Caco-2 (cell line): ENCODE measurements at regions not wholly inside any gene's neighbourhood (a gene's known extent, or its start where the extent isn't known, plus 50 kb on each side); places are given as distances from the start of the nearest gene placed in this dataset.

Source experiments
- BruUV-seq: library from RNA; stranded (reverse); fragments of 400-500 nt; replicated peaks from 2 replicates; lab custom pipeline; 2021; lab: Mats Ljungman, UMichigan
- CTCF ChIA-PET: fragments of 300-600 bp; sonication (Branson Sonifier 250); formaldehyde crosslinking; loops from one replicate; lab custom pipeline; 2022; ENCODE audit warnings: antibody characterized with exemption; lab: Charles Lee
- POLR2A ChIA-PET: fragments of 300-600 bp; sonication (Branson Sonifier 250); formaldehyde crosslinking; loops from one replicate; lab custom pipeline; 2022; ENCODE audit warnings: antibody characterized with exemption; lab: Charles Lee
- DNase-seq, 2 experiments: peaks; one replicate each; pipeline versions ENCODE4 v3.0.0 to v3.0.0-alpha.2; 2020 to 2022
- H3K27me3 ChIP-seq: replicated peaks from 2 replicates; pipeline ENCODE4 v1.6.0; 2011; ENCODE audit warnings: low read length; ENCODE audit not compliant: control insufficient read depth, insufficient read depth
- H3K36me3 ChIP-seq: 2 replicates; pipeline ENCODE4 v1.5.1; 2011; ENCODE audit warnings: low read length; ENCODE audit not compliant: control insufficient read depth, insufficient read depth
- H3K4me1 ChIP-seq: fragments of 250-450 bp; sonication (Bioruptor Pico); 2 replicates; pipeline ENCODE4 v1.5.1; 2020; ENCODE audit warnings: mild to moderate bottlenecking
- H3K4me3 ChIP-seq: 2 replicates; pipeline ENCODE4 v1.5.1; 2011; ENCODE audit warnings: low read depth, mild to moderate bottlenecking, control low read depth, low read length
- H3K9me3 ChIP-seq: fragments of 250-450 bp; sonication (Bioruptor Pico); 2 replicates; pipeline ENCODE4 v1.5.1; 2020; ENCODE audit warnings: mild to moderate bottlenecking, moderate library complexity
- H3K27ac Mint-ChIP-seq: one replicate; pipeline ENCODE4 v1.8.0; 2022; ENCODE audit warnings: mixed read lengths; ENCODE audit not compliant: unreplicated experiment
- H3K27me3 Mint-ChIP-seq: one replicate; pipeline ENCODE4 v1.8.0; 2022; ENCODE audit warnings: mixed read lengths; ENCODE audit not compliant: insufficient read depth, unreplicated experiment
- H3K36me3 Mint-ChIP-seq: one replicate; pipeline ENCODE4 v1.8.0; 2022; ENCODE audit warnings: mild to moderate bottlenecking, mixed read lengths; ENCODE audit not compliant: insufficient read depth, unreplicated experiment
- H3K4me1 Mint-ChIP-seq: one replicate; pipeline ENCODE4 v1.8.0; 2022; ENCODE audit warnings: low read depth, mixed read lengths; ENCODE audit not compliant: unreplicated experiment
- H3K4me3 Mint-ChIP-seq: one replicate; pipeline ENCODE4 v1.8.0; 2022; ENCODE audit warnings: mild to moderate bottlenecking, moderate library complexity, mixed read lengths; ENCODE audit not compliant: unreplicated experiment
- H3K9me3 Mint-ChIP-seq: one replicate; pipeline ENCODE4 v1.8.0; 2022; ENCODE audit warnings: mixed read lengths; ENCODE audit not compliant: unreplicated experiment
- CTCF ChIP-seq, 2 experiments: fragments of 200-600 bp in 1 of 2; IDR thresholded peaks; 1 replicate in 1 of 2; 2 replicates in 1 of 2; pipeline versions ENCODE4 v1.5.1 to v1.8.0; 2011 to 2022; ENCODE audit warnings: antibody characterized with exemption in 1 of 2, control low read depth in 1 of 2, inconsistent platforms in 1 of 2, low read depth in 1 of 2, low read length in 1 of 2, mild to moderate bottlenecking in 1 of 2, moderate library complexity in 1 of 2; ENCODE audit not compliant: insufficient read depth in 1 of 2, severe bottlenecking in 1 of 2, unreplicated experiment in 1 of 2
- intact Hi-C: fragments of 100-400 bp; cut with micrococcal nuclease; formaldehyde crosslinking; loops from one replicate; pipeline ENCODE4 v1.10.0; 2022; ENCODE audit not compliant: unreplicated experiment

- no TSS peak for BruUV-seq
- POLR2A ChIA-PET = no interaction called here
These were observed 50.0 kb upstream of the RFX3 start for GRCh38 chr9:3575821-3576220.

More at GRCh38 chr9:3575821-3576220, 50.0 kb upstream of the RFX3 start:
- CTCF ChIA-PET = no interaction called here
- TF ChIP-seq CTCF (IDR thresholded peaks at IDR 0.05; ENCODE audit: insufficient read depth in 1 of 2, low read depth in 1 of 2, low read length in 1 of 2, severe bottlenecking in 1 of 2, unreplicated experiment in 1 of 2) = no peak
- Histone ChIP-seq H3K27me3 (no peaks in the 10 kb centered on the region), H3K4me1 (no peaks in the 10 kb centered on the region), H3K4me3 (no peak overlapping the region), H3K9me3 (no peaks in the 10 kb centered on the region), H3K36me3 (no peaks in the 10 kb centered on the region)
- intact Hi-C loops = no loop called here
- no peak for DNase-seq
- Mint-ChIP-seq H3K27me3 (peaks cover 7% of the 10 kb centered on the region), H3K36me3 (no peaks in the 10 kb centered on the region), H3K27ac (no peak overlapping the region), H3K9me3 (no peaks in the 10 kb centered on the region), H3K4me1 (no peaks in the 10 kb centered on the region), H3K4me3 (no peak overlapping the region)
